Panc1 (cell line): ENCODE measurements at regions not wholly inside any gene's neighbourhood (a gene's known extent, or its start where the extent isn't known, plus 50 kb on each side); places are given as distances from the start of the nearest gene placed in this dataset.

ENCODE experiments used
- ATAC-seq: fragments of 200-7000 bp; cut with Tn5 transposase; 2 replicates; pipeline ENCODE4 v1.9.1; 2020; ENCODE audit warnings: mild to moderate bottlenecking, moderate library complexity
- BruUV-seq: library from RNA; stranded (reverse); fragments of 400-500 nt; replicated peaks from 2 replicates; lab custom pipeline; 2021; lab: Mats Ljungman, UMichigan
- CTCF ChIA-PET: fragments of 300-600 bp; sonication (Branson Sonifier 250); formaldehyde crosslinking; loops from one replicate; lab custom pipeline; 2022; ENCODE audit warnings: antibody characterized with exemption; lab: Charles Lee
- POLR2A ChIA-PET: fragments of 300-600 bp; sonication (Branson Sonifier 250); formaldehyde crosslinking; loops from one replicate; lab custom pipeline; 2022; ENCODE audit warnings: antibody characterized with exemption; lab: Charles Lee
- DNase-seq: peaks from one replicate; pipeline ENCODE4 v3.0.0-alpha.2; 2010; ENCODE audit warnings: low read depth, low spot score
- H3K27ac ChIP-seq: 2 replicates; pipeline ENCODE4 v1.5.1; 2011; ENCODE audit warnings: mild to moderate bottlenecking, low read length, inconsistent platforms
- H3K27me3 ChIP-seq: fragments of 200-500 bp; sonication (Bioruptor generic); 2 replicates; pipeline ENCODE4 v1.6.0; 2014; ENCODE audit warnings: low read length, inconsistent platforms; ENCODE audit not compliant: control insufficient read depth, insufficient read depth
- H3K36me3 ChIP-seq: fragments of 200-500 bp; sonication (Bioruptor generic); 2 replicates; pipeline ENCODE4 v1.5.1; 2014; ENCODE audit warnings: inconsistent platforms, mild to moderate bottlenecking, low read length, moderate library complexity; ENCODE audit not compliant: control insufficient read depth, insufficient read depth
- H3K4me1 ChIP-seq: 2 replicates; pipeline ENCODE4 v1.5.1; 2011; ENCODE audit warnings: inconsistent platforms, mild to moderate bottlenecking, low read length, moderate library complexity; ENCODE audit not compliant: control insufficient read depth, insufficient read depth
- H3K4me3 ChIP-seq, 2 experiments: 2 replicates each; pipeline ENCODE4 v1.5.1; 2011 to 2012; ENCODE audit warnings: low read depth in 2 of 2, low read length in 2 of 2, mild to moderate bottlenecking in 2 of 2, inconsistent platforms in 1 of 2, moderate library complexity in 1 of 2
- H3K9me3 ChIP-seq: fragments of 200-500 bp; sonication (Bioruptor generic); 2 replicates; pipeline ENCODE4 v1.5.1; 2014; ENCODE audit warnings: low read depth, mild to moderate bottlenecking, inconsistent platforms, low read length, moderate library complexity; ENCODE audit not compliant: control insufficient read depth, insufficient read depth
- POLR2AphosphoS5 ChIP-seq: IDR thresholded peaks from 2 replicates; pipeline ENCODE4 v1.6.1; 2012; ENCODE audit warnings: mild to moderate bottlenecking, low read depth, low read length, moderate library complexity
- SIN3A ChIP-seq: IDR thresholded peaks from 2 replicates; pipeline ENCODE4 v1.6.1; 2012; ENCODE audit warnings: low read depth, mild to moderate bottlenecking, low read length, moderate library complexity, borderline replicate concordance; ENCODE audit not compliant: insufficient read depth
- TCF7L2 ChIP-seq: IDR thresholded peaks from 2 replicates; pipeline ENCODE4 v1.6.1; 2011; ENCODE audit warnings: mild to moderate bottlenecking, low read depth, low read length, inconsistent platforms
- in situ Hi-C: cut with HindIII; loops from 2 replicates; pipeline ENCODE4 v1.10.0; 2016; ENCODE audit warnings: low sequenced_read_pairs, low pct_unique_long_range_greater_than_20kb
- intact Hi-C: fragments of 100-400 bp; cut with micrococcal nuclease; formaldehyde crosslinking; loops from one replicate; pipeline ENCODE4 v1.10.0; 2022; ENCODE audit not compliant: unreplicated experiment
- TF ChIP-seq, protein P1 (sequence below), 2 experiments: IDR thresholded peaks; 2 replicates each; pipeline ENCODE4 v1.6.1; 2011 to 2012; ENCODE audit warnings: low read depth in 2 of 2, control low read depth in 1 of 2, low read length in 1 of 2, mild to moderate bottlenecking in 1 of 2, moderate library complexity in 1 of 2; ENCODE audit not compliant: insufficient read depth in 1 of 2
- TF ChIP-seq, protein P2 (sequence below): fragments of 450-650 bp; IDR thresholded peaks from 2 replicates; pipeline ENCODE4 v1.5.1; 2017; ENCODE audit warnings: mild to moderate bottlenecking

DNA sequence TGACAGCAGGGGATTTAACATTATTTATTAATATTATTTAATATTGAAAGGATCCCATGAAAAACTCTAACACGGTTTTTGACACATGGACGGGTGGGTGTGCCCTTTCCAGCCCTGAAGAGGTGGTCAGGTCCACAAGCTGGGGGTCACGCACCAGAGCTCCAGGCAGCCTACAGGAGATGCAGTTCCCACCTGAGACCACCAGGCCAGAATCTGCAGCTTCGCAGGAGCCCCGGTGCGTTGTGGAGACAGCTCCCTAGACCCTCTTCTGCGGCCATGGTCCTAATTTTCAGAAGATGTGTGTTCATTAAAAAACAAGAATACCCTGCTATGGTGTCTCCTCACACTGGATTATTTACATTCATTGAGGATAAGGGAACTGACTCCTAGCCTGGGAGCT, 331.1 kb downstream of the C16orf95 start:
- ChIA-PET POLR2A (interaction anchor here (0.7 kb wide), 1 partner anchor 15 kb away, joined by 3 read pairs; no protein-coding TSS in a partner anchor), CTCF (no interaction called here)
- Histone ChIP-seq H3K4me3 (no peak overlapping the region), H3K4me1 (no peaks in the 10 kb centered on the region), H3K27ac (no peak overlapping the region), H3K9me3 (no peaks in the 10 kb centered on the region), H3K36me3 (no peaks in the 10 kb centered on the region), H3K27me3 (no peaks in the 10 kb centered on the region)
- no peak for ATAC-seq
- no peak for DNase-seq
- TF ChIP-seq, protein P1, sequence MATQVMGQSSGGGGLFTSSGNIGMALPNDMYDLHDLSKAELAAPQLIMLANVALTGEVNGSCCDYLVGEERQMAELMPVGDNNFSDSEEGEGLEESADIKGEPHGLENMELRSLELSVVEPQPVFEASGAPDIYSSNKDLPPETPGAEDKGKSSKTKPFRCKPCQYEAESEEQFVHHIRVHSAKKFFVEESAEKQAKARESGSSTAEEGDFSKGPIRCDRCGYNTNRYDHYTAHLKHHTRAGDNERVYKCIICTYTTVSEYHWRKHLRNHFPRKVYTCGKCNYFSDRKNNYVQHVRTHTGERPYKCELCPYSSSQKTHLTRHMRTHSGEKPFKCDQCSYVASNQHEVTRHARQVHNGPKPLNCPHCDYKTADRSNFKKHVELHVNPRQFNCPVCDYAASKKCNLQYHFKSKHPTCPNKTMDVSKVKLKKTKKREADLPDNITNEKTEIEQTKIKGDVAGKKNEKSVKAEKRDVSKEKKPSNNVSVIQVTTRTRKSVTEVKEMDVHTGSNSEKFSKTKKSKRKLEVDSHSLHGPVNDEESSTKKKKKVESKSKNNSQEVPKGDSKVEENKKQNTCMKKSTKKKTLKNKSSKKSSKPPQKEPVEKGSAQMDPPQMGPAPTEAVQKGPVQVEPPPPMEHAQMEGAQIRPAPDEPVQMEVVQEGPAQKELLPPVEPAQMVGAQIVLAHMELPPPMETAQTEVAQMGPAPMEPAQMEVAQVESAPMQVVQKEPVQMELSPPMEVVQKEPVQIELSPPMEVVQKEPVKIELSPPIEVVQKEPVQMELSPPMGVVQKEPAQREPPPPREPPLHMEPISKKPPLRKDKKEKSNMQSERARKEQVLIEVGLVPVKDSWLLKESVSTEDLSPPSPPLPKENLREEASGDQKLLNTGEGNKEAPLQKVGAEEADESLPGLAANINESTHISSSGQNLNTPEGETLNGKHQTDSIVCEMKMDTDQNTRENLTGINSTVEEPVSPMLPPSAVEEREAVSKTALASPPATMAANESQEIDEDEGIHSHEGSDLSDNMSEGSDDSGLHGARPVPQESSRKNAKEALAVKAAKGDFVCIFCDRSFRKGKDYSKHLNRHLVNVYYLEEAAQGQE (IDR thresholded peaks at IDR 0.05; ENCODE audit: insufficient read depth in 1 of 2, low read depth in 2 of 2, low read length in 1 of 2), result no peak
- TF ChIP-seq POLR2AphosphoS5 (no peak), SIN3A (no peak), TCF7L2 (no peak)
- TF ChIP-seq, protein P2, sequence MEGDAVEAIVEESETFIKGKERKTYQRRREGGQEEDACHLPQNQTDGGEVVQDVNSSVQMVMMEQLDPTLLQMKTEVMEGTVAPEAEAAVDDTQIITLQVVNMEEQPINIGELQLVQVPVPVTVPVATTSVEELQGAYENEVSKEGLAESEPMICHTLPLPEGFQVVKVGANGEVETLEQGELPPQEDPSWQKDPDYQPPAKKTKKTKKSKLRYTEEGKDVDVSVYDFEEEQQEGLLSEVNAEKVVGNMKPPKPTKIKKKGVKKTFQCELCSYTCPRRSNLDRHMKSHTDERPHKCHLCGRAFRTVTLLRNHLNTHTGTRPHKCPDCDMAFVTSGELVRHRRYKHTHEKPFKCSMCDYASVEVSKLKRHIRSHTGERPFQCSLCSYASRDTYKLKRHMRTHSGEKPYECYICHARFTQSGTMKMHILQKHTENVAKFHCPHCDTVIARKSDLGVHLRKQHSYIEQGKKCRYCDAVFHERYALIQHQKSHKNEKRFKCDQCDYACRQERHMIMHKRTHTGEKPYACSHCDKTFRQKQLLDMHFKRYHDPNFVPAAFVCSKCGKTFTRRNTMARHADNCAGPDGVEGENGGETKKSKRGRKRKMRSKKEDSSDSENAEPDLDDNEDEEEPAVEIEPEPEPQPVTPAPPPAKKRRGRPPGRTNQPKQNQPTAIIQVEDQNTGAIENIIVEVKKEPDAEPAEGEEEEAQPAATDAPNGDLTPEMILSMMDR, result no peak
- intact Hi-C loops, result no loop called here
- in situ Hi-C loops, result no loop called here
- BruUV-seq, result no TSS peak

DNA sequence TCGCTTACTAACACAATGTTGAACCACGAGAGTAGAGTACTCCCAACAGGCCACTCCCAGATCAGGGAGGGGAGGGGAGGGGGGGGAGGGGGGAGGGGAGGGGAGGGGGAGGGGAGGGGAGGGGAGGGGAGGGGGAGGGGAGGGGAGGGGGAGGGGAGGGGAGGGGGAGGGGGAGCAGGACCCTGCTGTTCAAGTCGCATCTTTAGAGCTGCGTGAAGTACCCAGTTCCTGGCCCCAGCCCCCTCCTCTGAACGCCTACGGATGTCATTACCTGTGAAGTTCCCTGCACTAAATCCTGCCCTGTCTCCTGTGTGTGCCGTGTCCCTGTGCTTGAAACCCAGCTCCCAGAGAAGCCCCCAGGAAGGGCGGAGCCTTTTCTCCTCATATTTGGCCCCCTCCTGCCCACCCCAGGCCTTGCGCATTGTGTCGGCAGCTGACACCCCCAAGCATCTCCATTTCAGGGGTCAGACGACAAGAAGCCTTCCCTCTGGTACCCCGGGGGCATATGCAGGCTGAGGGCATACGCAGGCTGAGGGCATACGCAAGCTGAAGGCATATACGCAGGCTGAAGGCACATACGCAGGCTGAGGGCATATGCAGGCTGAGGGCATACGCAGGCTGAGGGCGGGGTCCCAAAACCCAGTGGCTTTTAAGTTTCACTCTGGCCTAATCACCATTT, 330.2 kb downstream of the C16orf95 start:
- DNase-seq, result no peak
- Histone ChIP-seq H3K36me3 (no peaks in the 10 kb centered on the region), H3K27me3 (no peaks in the 10 kb centered on the region), H3K27ac (no peak overlapping the region), H3K4me1 (no peaks in the 10 kb centered on the region), H3K9me3 (no peaks in the 10 kb centered on the region), H3K4me3 (no peak overlapping the region)
- ChIA-PET POLR2A (no interaction called here), CTCF (no interaction called here)
- no TSS peak for BruUV-seq
- peak; percentile 47; the same call in 1 of the 2 replicates for ATAC-seq
- TF ChIP-seq SIN3A (no peak), TCF7L2 (no peak), POLR2AphosphoS5 (no peak)
- TF ChIP-seq, protein P1 (IDR thresholded peaks at IDR 0.05; ENCODE audit: insufficient read depth in 1 of 2, low read depth in 2 of 2, low read length in 1 of 2), result no peak
- TF ChIP-seq, protein P2, result no peak
- intact Hi-C loops (no loop called here), in situ Hi-C loops (no loop called here)
